SK-N-SH (cell line): ENCODE measurements at regions not wholly inside any gene's neighbourhood (a gene's known extent, or its start where the extent isn't known, plus 50 kb on each side); places are given as distances from the start of the nearest gene placed in this dataset.

Experiments
- CTCF ChIA-PET: fragments of 300-600, 350-600 bp; formaldehyde crosslinking; extraction: SDS; loops from one replicate; lab custom pipeline; 2021; lab: Yijun Ruan, JAX
- POLR2A ChIA-PET: fragments of 350-600 bp; sonication (Branson Sonifier 250); formaldehyde crosslinking; extraction: SDS; loops from one replicate; lab custom pipeline; 2020; ENCODE audit warnings: antibody characterized with exemption, inconsistent platforms; lab: Yijun Ruan, JAX
- DNase-seq: peaks from one replicate; pipeline ENCODE4 v3.0.0; 2012
- H2AFZ ChIP-seq: fragments of 200-600 bp; sonication (generic); 2 replicates; pipeline ENCODE4 v1.8.1; 2016; ENCODE audit warnings: antibody characterized with exemption, mild to moderate bottlenecking, low read depth
- H3F3A ChIP-seq: fragments of 200-600 bp; sonication (generic); replicated peaks from 2 replicates; pipeline ENCODE3; 2016; ENCODE audit warnings: antibody characterized with exemption, mild to moderate bottlenecking; ENCODE audit not compliant: insufficient read depth
- H3K27ac ChIP-seq, 2 experiments: fragments of 200-500 bp in 1 of 2; fragments of 200-600 bp in 1 of 2; sonication (Bioruptor generic) in 1 of 2; sonication (generic), shearing (Covaris generic) in 1 of 2; 2 replicates each; pipeline versions ENCODE4 v1.5.1 to v1.6.1; 2014 to 2016; ENCODE audit warnings: low read depth in 2 of 2, inconsistent platforms in 1 of 2, low read length in 1 of 2, mild to moderate bottlenecking in 1 of 2, mixed read lengths in 1 of 2
- H3K27me3 ChIP-seq: fragments of 200-600 bp; sonication (generic), shearing (Covaris generic); 2 replicates; pipeline ENCODE4 v1.6.1; 2016; ENCODE audit warnings: mixed run types; ENCODE audit not compliant: insufficient read depth
- H3K36me3 ChIP-seq, 2 experiments: fragments of 200-500 bp in 1 of 2; fragments of 200-600 bp in 1 of 2; sonication (Bioruptor generic) in 1 of 2; sonication (generic) in 1 of 2; replicated peaks in 1 of 2; 2 replicates each; pipeline versions ENCODE3 to v1.5.1; 2014 to 2016; ENCODE audit warnings: low read length in 1 of 2, mild to moderate bottlenecking in 1 of 2; ENCODE audit not compliant: insufficient read depth in 2 of 2, control insufficient read depth in 1 of 2
- H3K4me1 ChIP-seq, 2 experiments: fragments of 200-500 bp in 1 of 2; fragments of 200-600 bp in 1 of 2; sonication (Bioruptor generic) in 1 of 2; sonication (generic), shearing (Covaris generic) in 1 of 2; 2 replicates each; pipeline versions ENCODE4 v1.5.1 to v1.6.1; 2014 to 2016; ENCODE audit warnings: low read depth in 1 of 2, low read length in 1 of 2, mixed run types in 1 of 2; ENCODE audit not compliant: insufficient read depth in 2 of 2, control insufficient read depth in 1 of 2
- H3K4me2 ChIP-seq: fragments of 200-600 bp; sonication (generic), shearing (Covaris generic); 2 replicates; pipeline ENCODE4 v1.6.1; 2017; ENCODE audit warnings: mixed run types
- H3K4me3 ChIP-seq, 2 experiments: fragments of 200-500 bp in 1 of 2; fragments of 200-600 bp in 1 of 2; sonication (Bioruptor generic) in 1 of 2; sonication (generic), shearing (Covaris generic) in 1 of 2; 2 replicates each; pipeline versions ENCODE4 v1.5.1 to v1.8.1; 2014 to 2016; ENCODE audit warnings: low read depth in 2 of 2, inconsistent platforms in 1 of 2, low read length in 1 of 2, mild to moderate bottlenecking in 1 of 2, mixed read lengths in 1 of 2, moderate library complexity in 1 of 2
- H3K79me2 ChIP-seq: fragments of 200-600 bp; sonication (generic); 2 replicates; pipeline ENCODE4 v1.8.1; 2017; ENCODE audit warnings: mild to moderate bottlenecking; ENCODE audit not compliant: insufficient read depth
- H3K9ac ChIP-seq: fragments of 200-600 bp; sonication (generic); 2 replicates; pipeline ENCODE4 v1.6.1; 2017; ENCODE audit warnings: mixed run types
- H3K9me2 ChIP-seq: fragments of 200-600 bp; sonication (generic); 2 replicates; pipeline ENCODE4 v1.6.1; 2017; ENCODE audit warnings: mixed run types
- H3K9me3 ChIP-seq: fragments of 200-600 bp; sonication (generic); 2 replicates; pipeline ENCODE4 v1.6.1; 2017; ENCODE audit warnings: mixed run types, mild to moderate bottlenecking, moderate library complexity
- H4K20me1 ChIP-seq: fragments of 200-600 bp; sonication (generic); 2 replicates; pipeline ENCODE4 v1.6.1; 2017; ENCODE audit warnings: mild to moderate bottlenecking, mixed run types; ENCODE audit not compliant: insufficient read depth
- ELF1 ChIP-seq: IDR thresholded peaks from 2 replicates; pipeline ENCODE4 v1.4.0; 2012
- EP300 ChIP-seq, 2 experiments: IDR thresholded peaks; 2 replicates each; pipeline versions ENCODE4 v1.4.0 to v1.6.1; 2012; ENCODE audit warnings: borderline replicate concordance in 1 of 2, low read depth in 1 of 2, low read length in 1 of 2
- FOSL2 ChIP-seq: IDR thresholded peaks from 2 replicates; pipeline ENCODE4 v1.4.0; 2012; ENCODE audit warnings: low read depth, mild to moderate bottlenecking, moderate library complexity, borderline replicate concordance
- GABPA ChIP-seq: IDR thresholded peaks from 2 replicates; pipeline ENCODE4 v1.4.0; 2012; ENCODE audit warnings: low read depth, mild to moderate bottlenecking
- MEF2A ChIP-seq: IDR thresholded peaks from 2 replicates; pipeline ENCODE4 v1.4.0; 2012; ENCODE audit warnings: low read depth, borderline replicate concordance
- MXI1 ChIP-seq: IDR thresholded peaks from 2 replicates; pipeline ENCODE4 v1.6.1; 2012; ENCODE audit warnings: mild to moderate bottlenecking, low read depth, low read length, improper control_type of control experiment
- NRF1 ChIP-seq: IDR thresholded peaks from 2 replicates; pipeline ENCODE4 v1.6.1; 2012; ENCODE audit warnings: low read depth, mild to moderate bottlenecking, low read length
- RAD21 ChIP-seq: IDR thresholded peaks from 2 replicates; pipeline ENCODE4 v1.6.1; 2012; ENCODE audit warnings: mild to moderate bottlenecking, low read length
- RCOR1 ChIP-seq: fragments of 150-350 bp; IDR thresholded peaks from 2 replicates; pipeline ENCODE4 v1.6.1; 2017; ENCODE audit warnings: antibody characterized with exemption, low read length
- RXRA ChIP-seq: IDR thresholded peaks from 2 replicates; pipeline ENCODE4 v1.4.0; 2012; ENCODE audit warnings: low read depth, mild to moderate bottlenecking, borderline replicate concordance
- SMC3 ChIP-seq: IDR thresholded peaks from 2 replicates; pipeline ENCODE4 v1.6.1; 2012; ENCODE audit warnings: low read depth, low read length, improper control_type of control experiment
- YY1 ChIP-seq: IDR thresholded peaks from 2 replicates; pipeline ENCODE4 v1.4.0; 2012; ENCODE audit warnings: low read depth, mild to moderate bottlenecking
- TF ChIP-seq, protein P1 (sequence below): fragments of 150-350 bp; IDR thresholded peaks from 2 replicates; pipeline ENCODE4 v1.6.1; 2016; ENCODE audit warnings: mild to moderate bottlenecking, low read depth, low read length
- TF ChIP-seq, protein P2 (sequence below): IDR thresholded peaks from 2 replicates; pipeline ENCODE4 v1.4.0; 2012; ENCODE audit warnings: low read depth
- TF ChIP-seq, protein P3 (sequence below): fragments of 200-600 bp; sonication (generic); IDR thresholded peaks from 2 replicates; pipeline ENCODE4 v1.6.1; 2017; ENCODE audit warnings: antibody characterized with exemption, mild to moderate bottlenecking, moderate library complexity
- TF ChIP-seq, protein P4 (sequence below): IDR thresholded peaks from 2 replicates; pipeline ENCODE4 v1.4.0; 2012; ENCODE audit warnings: low read depth, borderline replicate concordance

DNA sequence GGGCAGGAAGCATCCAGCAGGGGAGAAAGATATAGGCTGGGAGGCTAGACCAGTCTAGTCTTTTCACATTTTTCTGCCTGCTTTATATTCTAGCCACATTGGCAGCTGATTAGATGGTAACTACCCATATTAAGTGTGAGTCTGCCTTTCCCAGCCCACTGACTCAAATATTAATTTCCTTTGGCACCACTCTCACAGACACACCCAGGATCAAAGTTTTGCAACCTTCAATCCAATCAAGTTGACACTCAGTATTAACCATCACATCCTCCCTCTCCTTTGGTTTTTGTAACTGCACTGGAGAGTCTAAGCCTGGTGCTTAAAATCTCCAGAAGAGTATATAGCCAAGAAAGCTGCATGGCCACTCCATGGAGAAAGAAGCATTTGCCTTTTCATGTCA lies 560.4 kb downstream of the GRXCR1 start:
- Histone ChIP-seq H3K4me1 (no peaks in the 10 kb centered on the region; a peak in 2 of 4 replicates), H3K36me3 (no peaks in the 10 kb centered on the region), H3K79me2 (no peaks in the 10 kb centered on the region), H3K9ac (no peak overlapping the region), H3K9me3 (no peaks in the 10 kb centered on the region), H3K27ac (no peak overlapping the region), H2AFZ (peak overlapping the region; percentile 64; the same call in 1 of the 2 replicates), H3F3A (peaks cover 18% of the 10 kb centered on the region), H3K27me3 (no peaks in the 10 kb centered on the region), H4K20me1 (no peaks in the 10 kb centered on the region), H3K9me2 (no peaks in the 10 kb centered on the region), H3K4me2 (no peak overlapping the region), H3K4me3 (no peak overlapping the region)
- no peak for DNase-seq
- ChIA-PET POLR2A (no interaction called here), CTCF (no interaction called here)
- TF ChIP-seq RCOR1 (no peak), ELF1 (no peak), EP300 (IDR thresholded peaks at IDR 0.05; ENCODE audit: borderline replicate concordance in 1 of 2, low read depth in 1 of 2, low read length in 1 of 2) (no peak), MEF2A (no peak), SMC3 (no peak), NRF1 (no peak), RXRA (no peak), RAD21 (no peak), YY1 (no peak), MXI1 (no peak), FOSL2 (no peak), GABPA (no peak)
- TF ChIP-seq, protein P1, sequence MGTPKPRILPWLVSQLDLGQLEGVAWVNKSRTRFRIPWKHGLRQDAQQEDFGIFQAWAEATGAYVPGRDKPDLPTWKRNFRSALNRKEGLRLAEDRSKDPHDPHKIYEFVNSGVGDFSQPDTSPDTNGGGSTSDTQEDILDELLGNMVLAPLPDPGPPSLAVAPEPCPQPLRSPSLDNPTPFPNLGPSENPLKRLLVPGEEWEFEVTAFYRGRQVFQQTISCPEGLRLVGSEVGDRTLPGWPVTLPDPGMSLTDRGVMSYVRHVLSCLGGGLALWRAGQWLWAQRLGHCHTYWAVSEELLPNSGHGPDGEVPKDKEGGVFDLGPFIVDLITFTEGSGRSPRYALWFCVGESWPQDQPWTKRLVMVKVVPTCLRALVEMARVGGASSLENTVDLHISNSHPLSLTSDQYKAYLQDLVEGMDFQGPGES, result no peak
- TF ChIP-seq, protein P2, sequence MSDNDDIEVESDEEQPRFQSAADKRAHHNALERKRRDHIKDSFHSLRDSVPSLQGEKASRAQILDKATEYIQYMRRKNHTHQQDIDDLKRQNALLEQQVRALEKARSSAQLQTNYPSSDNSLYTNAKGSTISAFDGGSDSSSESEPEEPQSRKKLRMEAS, result no peak
- TF ChIP-seq, protein P3, sequence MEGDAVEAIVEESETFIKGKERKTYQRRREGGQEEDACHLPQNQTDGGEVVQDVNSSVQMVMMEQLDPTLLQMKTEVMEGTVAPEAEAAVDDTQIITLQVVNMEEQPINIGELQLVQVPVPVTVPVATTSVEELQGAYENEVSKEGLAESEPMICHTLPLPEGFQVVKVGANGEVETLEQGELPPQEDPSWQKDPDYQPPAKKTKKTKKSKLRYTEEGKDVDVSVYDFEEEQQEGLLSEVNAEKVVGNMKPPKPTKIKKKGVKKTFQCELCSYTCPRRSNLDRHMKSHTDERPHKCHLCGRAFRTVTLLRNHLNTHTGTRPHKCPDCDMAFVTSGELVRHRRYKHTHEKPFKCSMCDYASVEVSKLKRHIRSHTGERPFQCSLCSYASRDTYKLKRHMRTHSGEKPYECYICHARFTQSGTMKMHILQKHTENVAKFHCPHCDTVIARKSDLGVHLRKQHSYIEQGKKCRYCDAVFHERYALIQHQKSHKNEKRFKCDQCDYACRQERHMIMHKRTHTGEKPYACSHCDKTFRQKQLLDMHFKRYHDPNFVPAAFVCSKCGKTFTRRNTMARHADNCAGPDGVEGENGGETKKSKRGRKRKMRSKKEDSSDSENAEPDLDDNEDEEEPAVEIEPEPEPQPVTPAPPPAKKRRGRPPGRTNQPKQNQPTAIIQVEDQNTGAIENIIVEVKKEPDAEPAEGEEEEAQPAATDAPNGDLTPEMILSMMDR, result no peak
- TF ChIP-seq, protein P4, sequence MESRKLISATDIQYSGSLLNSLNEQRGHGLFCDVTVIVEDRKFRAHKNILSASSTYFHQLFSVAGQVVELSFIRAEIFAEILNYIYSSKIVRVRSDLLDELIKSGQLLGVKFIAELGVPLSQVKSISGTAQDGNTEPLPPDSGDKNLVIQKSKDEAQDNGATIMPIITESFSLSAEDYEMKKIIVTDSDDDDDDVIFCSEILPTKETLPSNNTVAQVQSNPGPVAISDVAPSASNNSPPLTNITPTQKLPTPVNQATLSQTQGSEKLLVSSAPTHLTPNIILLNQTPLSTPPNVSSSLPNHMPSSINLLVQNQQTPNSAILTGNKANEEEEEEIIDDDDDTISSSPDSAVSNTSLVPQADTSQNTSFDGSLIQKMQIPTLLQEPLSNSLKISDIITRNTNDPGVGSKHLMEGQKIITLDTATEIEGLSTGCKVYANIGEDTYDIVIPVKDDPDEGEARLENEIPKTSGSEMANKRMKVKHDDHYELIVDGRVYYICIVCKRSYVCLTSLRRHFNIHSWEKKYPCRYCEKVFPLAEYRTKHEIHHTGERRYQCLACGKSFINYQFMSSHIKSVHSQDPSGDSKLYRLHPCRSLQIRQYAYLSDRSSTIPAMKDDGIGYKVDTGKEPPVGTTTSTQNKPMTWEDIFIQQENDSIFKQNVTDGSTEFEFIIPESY, result no peak
- TF ChIP-seq, all 33 proteins: peak for 0
